Skeletal muscle tissue (tissue), 3 donors: ENCODE measurements at regions not wholly inside any gene's neighbourhood (a gene's known extent, or its start where the extent isn't known, plus 50 kb on each side); places are given as distances from the start of the nearest gene placed in this dataset.

Experiments used
- H3K27ac ChIP-seq: one replicate; pipeline ENCODE4 v1.7.0; 2013; ENCODE audit warnings: mild to moderate bottlenecking, low read depth, low read length, inconsistent platforms
- H3K27me3 ChIP-seq, 3 donors: one replicate each; pipeline ENCODE4 v1.7.0; 2013; ENCODE audit warnings: low read length in 3 of 3; ENCODE audit not compliant: control insufficient read depth in 3 of 3, insufficient read depth in 3 of 3
- H3K36me3 ChIP-seq, 3 donors: one replicate each; pipeline ENCODE4 v1.7.0; 2013; ENCODE audit warnings: low read length in 3 of 3; ENCODE audit not compliant: control insufficient read depth in 3 of 3, insufficient read depth in 3 of 3
- H3K4me1 ChIP-seq, 3 donors: one replicate each; pipeline ENCODE4 v1.7.0; 2013; ENCODE audit warnings: low read length in 3 of 3, mild to moderate bottlenecking in 3 of 3; ENCODE audit not compliant: control insufficient read depth in 3 of 3, insufficient read depth in 3 of 3
- H3K4me3 ChIP-seq, 3 donors: one replicate each; pipeline ENCODE4 v1.7.0; 2013; ENCODE audit warnings: low read length in 3 of 3
- H3K9ac ChIP-seq, 3 donors: one replicate each; pipeline ENCODE4 v1.7.0; 2013; ENCODE audit warnings: low read length in 3 of 3, mild to moderate bottlenecking in 3 of 3, moderate library complexity in 2 of 3, low read depth in 1 of 3
- H3K9me3 ChIP-seq, 3 donors: one replicate each; pipeline ENCODE4 v1.7.0; 2013; ENCODE audit warnings: low read length in 3 of 3; ENCODE audit not compliant: control insufficient read depth in 3 of 3
- donor health status: Osteomylitis.

DNA sequence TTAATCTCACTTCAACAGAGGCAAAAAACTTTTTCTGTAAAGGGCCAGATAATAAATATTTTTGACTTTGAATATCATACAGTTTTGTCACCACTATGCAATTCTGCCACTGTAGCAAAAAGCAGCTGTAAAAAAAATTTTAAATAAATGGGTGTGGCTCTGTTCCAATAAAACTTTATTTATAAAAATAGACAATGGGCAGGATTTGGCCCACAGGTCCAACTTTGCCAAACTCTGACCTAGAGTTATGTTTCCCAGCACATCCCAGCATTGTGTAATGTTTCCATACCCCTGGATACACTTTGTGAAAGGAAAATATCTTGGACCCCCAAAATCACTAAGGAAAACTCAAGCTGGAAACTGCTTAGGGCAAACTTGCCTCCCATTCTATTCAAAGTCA lies 94.9 kb upstream of the USP38 start:
- Histone ChIP-seq H3K27ac (no peak overlapping the region), H3K4me3 (no peak overlapping the region), H3K9ac (no peak overlapping the region), H3K27me3 (no peaks in the 10 kb centered on the region), H3K9me3 (no peaks in the 10 kb centered on the region), H3K36me3 (no peaks in the 10 kb centered on the region), H3K4me1 (no peaks in the 10 kb centered on the region)

DNA sequence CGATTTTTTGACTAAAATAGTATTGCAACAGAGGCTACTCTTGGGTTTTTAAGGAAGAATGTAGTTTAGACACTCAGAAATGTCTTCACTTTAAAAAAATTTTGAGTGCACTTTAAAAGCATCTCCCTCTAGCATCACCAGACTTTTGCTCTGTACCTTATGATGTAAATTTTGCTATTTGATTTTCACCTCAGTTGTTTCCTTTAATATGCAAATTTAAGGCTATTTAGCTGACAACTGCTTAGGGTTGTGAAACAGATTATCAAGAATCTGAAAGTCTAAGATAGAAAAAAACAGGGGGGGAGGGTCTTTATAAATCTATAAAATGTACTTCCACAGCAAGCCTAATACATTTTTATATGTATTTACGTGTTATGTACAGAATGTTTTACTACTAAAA lies 92.9 kb upstream of the USP38 start:
- no peaks in the 10 kb centered on the region for H3K36me3 ChIP-seq
- H3K9me3 ChIP-seq: no peaks in the 10 kb centered on the region
- H3K27ac ChIP-seq: no peak overlapping the region
- H3K4me1 ChIP-seq: no peaks in the 10 kb centered on the region
- H3K4me3 ChIP-seq: no peak overlapping the region
- H3K9ac ChIP-seq: no peak overlapping the region
- no peaks in the 10 kb centered on the region for H3K27me3 ChIP-seq

DNA sequence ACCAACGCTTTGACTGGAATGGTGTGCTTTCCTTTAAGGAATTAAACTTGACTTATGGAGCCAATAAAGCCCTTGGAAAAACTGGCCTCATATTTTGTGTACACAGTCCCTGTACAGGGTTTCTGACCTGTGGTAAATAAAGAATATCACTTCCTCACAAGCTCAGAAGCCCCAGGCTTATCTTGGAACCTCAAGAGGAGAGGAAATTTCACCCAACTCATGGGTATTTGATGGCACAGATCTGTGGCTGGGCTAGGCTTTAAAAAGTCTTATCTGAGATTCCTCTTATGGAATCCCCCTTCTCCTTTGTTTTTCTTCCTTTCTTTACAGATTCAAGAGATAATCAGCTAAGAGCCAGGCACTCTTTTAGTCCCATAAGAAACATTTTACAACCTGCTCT lies 89.3 kb upstream of the USP38 start:
- no peak overlapping the region for H3K27ac ChIP-seq
- H3K27me3 ChIP-seq: no peaks in the 10 kb centered on the region
- no peaks in the 10 kb centered on the region for H3K36me3 ChIP-seq
- H3K4me3 ChIP-seq: no peak overlapping the region
- H3K9me3 ChIP-seq: no peaks in the 10 kb centered on the region
- no peak overlapping the region for H3K9ac ChIP-seq
- H3K4me1 ChIP-seq: no peaks in the 10 kb centered on the region

DNA sequence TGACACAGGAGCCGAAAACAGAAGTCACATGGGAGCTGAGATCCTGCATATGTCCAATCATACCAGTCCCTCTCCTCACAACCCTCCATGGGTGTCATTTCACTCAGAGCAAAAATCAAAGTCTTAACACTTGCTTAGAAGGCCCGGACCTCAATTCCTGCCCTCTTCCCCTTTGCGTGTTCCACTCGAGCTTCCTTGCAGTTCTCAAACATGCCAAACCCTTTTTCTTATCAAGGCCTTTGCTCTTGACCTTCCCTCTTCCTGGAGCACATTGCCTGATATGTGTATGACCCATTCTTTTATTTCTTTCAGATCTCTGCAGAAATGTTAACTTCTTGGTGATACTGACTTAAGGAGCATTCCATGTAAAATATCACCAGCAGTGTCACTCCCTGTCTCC lies 87.0 kb upstream of the USP38 start:
- no peak overlapping the region for H3K4me3 ChIP-seq
- H3K27me3 ChIP-seq: no peaks in the 10 kb centered on the region
- no peak overlapping the region for H3K9ac ChIP-seq
- H3K27ac ChIP-seq: no peak overlapping the region
- H3K9me3 ChIP-seq: no peaks in the 10 kb centered on the region
- no peaks in the 10 kb centered on the region for H3K4me1 ChIP-seq
- no peaks in the 10 kb centered on the region for H3K36me3 ChIP-seq

DNA sequence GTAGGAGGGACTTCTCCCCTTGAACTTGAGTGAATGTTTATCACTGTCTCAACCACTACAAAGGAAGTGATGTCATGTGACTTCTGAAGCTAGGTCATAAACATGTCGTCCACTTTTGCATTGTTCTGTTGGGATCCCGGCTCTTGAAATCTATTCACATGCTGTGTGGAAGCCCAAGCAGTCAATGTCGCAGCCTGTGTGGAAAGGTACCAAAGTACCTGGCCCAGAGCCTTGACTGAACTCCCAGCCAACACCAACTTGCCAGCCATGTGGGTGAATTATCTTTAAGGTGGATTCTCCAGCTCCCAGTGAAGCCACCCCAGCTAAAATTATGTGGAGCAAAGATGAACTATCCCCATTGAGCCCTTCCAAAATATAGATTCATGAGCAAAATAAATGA lies 85.0 kb upstream of the USP38 start:
- Histone ChIP-seq H3K27me3 (no peaks in the 10 kb centered on the region), H3K27ac (no peak overlapping the region), H3K9ac (no peak overlapping the region), H3K4me3 (no peak overlapping the region), H3K9me3 (no peaks in the 10 kb centered on the region), H3K4me1 (no peaks in the 10 kb centered on the region), H3K36me3 (no peaks in the 10 kb centered on the region)

DNA sequence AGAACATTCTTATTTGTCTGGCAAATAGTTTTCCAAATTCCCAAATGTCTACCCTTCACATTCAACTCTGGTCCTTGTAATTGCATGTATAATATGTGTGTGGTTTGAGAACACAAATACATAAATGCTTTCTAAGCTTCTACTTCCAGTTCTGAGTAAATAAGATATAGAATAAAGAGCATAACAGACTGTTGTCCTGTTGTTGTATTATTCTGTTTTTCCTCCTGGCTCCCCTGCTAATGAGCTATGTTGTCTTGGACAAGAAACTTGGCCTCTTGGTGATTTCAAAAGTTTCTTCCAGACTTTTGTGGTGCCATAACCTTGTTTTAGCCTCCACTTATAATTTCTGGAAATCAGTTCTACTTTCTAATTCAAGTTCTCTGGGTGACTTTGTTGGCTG lies 75.3 kb upstream of the USP38 start:
- Histone ChIP-seq H3K4me1 (no peaks in the 10 kb centered on the region), H3K9ac (no peak overlapping the region), H3K4me3 (no peak overlapping the region), H3K27ac (no peak overlapping the region), H3K27me3 (no peaks in the 10 kb centered on the region), H3K36me3 (no peaks in the 10 kb centered on the region), H3K9me3 (no peaks in the 10 kb centered on the region)

DNA sequence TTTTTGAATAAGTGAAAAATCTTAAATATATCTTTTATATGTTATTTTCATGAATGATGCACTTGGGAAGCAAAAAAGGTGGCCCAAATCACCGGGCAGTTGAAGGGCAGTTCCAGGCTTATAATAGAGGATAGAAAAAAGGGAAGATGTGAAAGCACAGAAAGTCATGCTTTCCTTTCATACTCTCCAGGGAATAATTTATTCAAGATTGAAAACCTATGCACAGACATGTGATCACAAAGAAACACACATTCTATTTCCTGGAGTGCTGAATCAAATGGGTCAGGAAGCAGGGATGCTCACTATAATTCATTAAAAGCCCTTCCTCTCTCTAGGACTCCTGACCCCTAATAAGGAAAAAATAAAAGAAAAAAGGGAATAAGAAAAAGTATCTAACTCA lies 66.1 kb upstream of the USP38 start:
- Histone ChIP-seq H3K27me3 (no peaks in the 10 kb centered on the region), H3K4me3 (no peak overlapping the region), H3K9ac (no peak overlapping the region), H3K4me1 (no peaks in the 10 kb centered on the region), H3K27ac (no peak overlapping the region), H3K36me3 (no peaks in the 10 kb centered on the region), H3K9me3 (no peaks in the 10 kb centered on the region)

DNA sequence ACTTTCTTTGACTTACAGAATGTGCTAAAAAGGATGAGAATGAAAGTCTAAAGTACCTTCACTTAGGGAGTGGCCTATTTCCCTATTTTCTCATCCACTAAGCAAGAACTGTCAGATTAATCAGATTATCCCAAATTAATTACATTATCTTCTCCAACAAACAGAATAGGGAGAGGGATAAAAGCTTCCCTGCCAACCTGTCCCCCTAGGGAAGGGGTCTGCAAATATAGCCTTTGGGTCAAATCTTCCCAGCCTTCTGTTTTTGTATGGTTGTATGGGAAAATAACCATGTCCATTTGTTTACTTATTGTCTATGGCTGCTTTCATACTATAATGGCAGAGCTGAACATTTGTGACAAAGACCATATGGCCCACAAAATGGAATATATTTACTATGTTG lies 57.1 kb upstream of the USP38 start:
- Histone ChIP-seq H3K9me3 (no peaks in the 10 kb centered on the region), H3K36me3 (no peaks in the 10 kb centered on the region), H3K4me3 (no peak overlapping the region), H3K27ac (no peak overlapping the region), H3K9ac (no peak overlapping the region), H3K4me1 (no peaks in the 10 kb centered on the region), H3K27me3 (no peaks in the 10 kb centered on the region)

DNA sequence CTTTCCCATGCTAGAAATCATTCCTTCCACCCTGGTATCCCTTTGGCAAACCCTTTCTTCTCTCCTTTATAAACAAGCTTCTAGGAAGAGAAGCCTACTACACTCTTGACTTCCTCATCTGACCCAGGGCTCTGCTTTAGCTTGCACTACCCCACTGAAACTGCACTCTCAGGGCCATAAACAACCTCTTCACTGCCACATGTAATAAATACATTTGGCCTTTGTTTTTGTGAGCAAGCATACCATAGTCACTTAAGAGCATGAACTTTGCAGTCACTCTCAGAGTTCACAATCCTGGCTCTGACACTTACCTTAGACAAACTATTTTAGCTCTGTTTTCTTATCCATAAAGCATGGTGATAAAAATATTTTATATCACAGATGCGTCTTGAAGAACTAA lies 50.7 kb upstream of the USP38 start:
- Histone ChIP-seq H3K4me3 (no peak overlapping the region), H3K9me3 (no peaks in the 10 kb centered on the region), H3K36me3 (no peaks in the 10 kb centered on the region), H3K9ac (no peak overlapping the region), H3K4me1 (no peaks in the 10 kb centered on the region), H3K27me3 (no peaks in the 10 kb centered on the region), H3K27ac (no peak overlapping the region)
